Liver (tissue), 8 donors: ENCODE measurements at regions not wholly inside any gene's neighbourhood (a gene's known extent, or its start where the extent isn't known, plus 50 kb on each side); places are given as distances from the start of the nearest gene placed in this dataset.

Experiments
- DNase-seq: peaks from one replicate; pipeline ENCODE4 v3.0.0-alpha.2; 2017; ENCODE audit warnings: low spot score
- H3K27ac ChIP-seq, 2 donors: one replicate each; pipeline ENCODE4 v1.7.0; 2013; ENCODE audit warnings: inconsistent platforms in 2 of 2, low read length in 2 of 2, control low read depth in 1 of 2, low read depth in 1 of 2, mild to moderate bottlenecking in 1 of 2
- H3K27me3 ChIP-seq, 4 donors: one replicate each; pipeline versions ENCODE4 v1.6.1 to v1.7.0; 2013; ENCODE audit warnings: low read length in 3 of 4, inconsistent platforms in 1 of 4, mild to moderate bottlenecking in 1 of 4, moderate library complexity in 1 of 4; ENCODE audit not compliant: control insufficient read depth in 4 of 4, insufficient read depth in 4 of 4
- H3K36me3 ChIP-seq, 4 donors: one replicate each; pipeline versions ENCODE4 v1.6.1 to v1.7.0; 2013; ENCODE audit warnings: low read length in 3 of 4, mild to moderate bottlenecking in 3 of 4, low read depth in 1 of 4, moderate library complexity in 1 of 4; ENCODE audit not compliant: control insufficient read depth in 4 of 4, insufficient read depth in 3 of 4
- H3K4me1 ChIP-seq, 4 donors: one replicate each; pipeline versions ENCODE4 v1.6.1 to v1.7.0; 2013; ENCODE audit warnings: low read length in 3 of 4, mild to moderate bottlenecking in 3 of 4, moderate library complexity in 1 of 4; ENCODE audit not compliant: control insufficient read depth in 4 of 4, insufficient read depth in 4 of 4
- H3K4me3 ChIP-seq, 3 donors: one replicate each; pipeline versions ENCODE4 v1.6.1 to v1.7.0; 2013; ENCODE audit warnings: low read length in 3 of 3, control low read depth in 1 of 3, low read depth in 1 of 3, mild to moderate bottlenecking in 1 of 3
- H3K9ac ChIP-seq, 2 donors: one replicate each; pipeline ENCODE4 v1.7.0; 2013; ENCODE audit warnings: low read length in 2 of 2, mild to moderate bottlenecking in 2 of 2, moderate library complexity in 2 of 2, control low read depth in 1 of 2, low read depth in 1 of 2
- H3K9me3 ChIP-seq, 4 donors: one replicate each; pipeline versions ENCODE4 v1.6.1 to v1.7.0; 2013; ENCODE audit warnings: low read length in 3 of 4; ENCODE audit not compliant: control insufficient read depth in 4 of 4
- EGR1 ChIP-seq, 2 donors: IDR thresholded peaks; 2 replicates each; pipeline ENCODE4 v1.6.1; 2016 to 2018; ENCODE audit warnings: antibody characterized with exemption in 2 of 2, low read depth in 2 of 2
- HNF4G ChIP-seq: IDR thresholded peaks from 2 replicates; pipeline ENCODE4 v1.6.1; 2016; ENCODE audit warnings: antibody characterized with exemption
- JUND ChIP-seq, 2 donors: IDR thresholded peaks; 2 replicates each; pipeline ENCODE4 v1.6.1; 2016; ENCODE audit warnings: antibody characterized with exemption in 2 of 2
- NR2F2 ChIP-seq: IDR thresholded peaks from 2 replicates; pipeline ENCODE4 v1.6.1; 2016; ENCODE audit warnings: antibody characterized with exemption
- RXRA ChIP-seq, 2 donors: IDR thresholded peaks; 2 replicates each; pipeline ENCODE4 v1.6.1; 2017 to 2018; ENCODE audit warnings: antibody characterized with exemption in 2 of 2, mild to moderate bottlenecking in 1 of 2
- SP1 ChIP-seq: IDR thresholded peaks from 2 replicates; pipeline ENCODE4 v1.6.1; 2018; ENCODE audit warnings: antibody characterized with exemption, mild to moderate bottlenecking
- TAF1 ChIP-seq: conservative IDR thresholded peaks from 2 replicates; pipeline ENCODE4 v1.6.1; 2016; ENCODE audit warnings: antibody characterized with exemption, mild to moderate bottlenecking
- YY1 ChIP-seq: IDR thresholded peaks from 2 replicates; pipeline ENCODE4 v1.6.1; 2016; ENCODE audit warnings: antibody characterized with exemption, mild to moderate bottlenecking
- WGBS: extraction: QIAGEN DNeasy Blood & Tissue Kit; methylation state at CpG from one replicate; pipeline ENCODE4 v1.1.7; 2013; 5-methylcytosine and 5-hydroxymethylcytosine counted together
- TF ChIP-seq, protein P1 (sequence below): fragments of 150-350 bp; IDR thresholded peaks from 2 replicates; pipeline ENCODE4 v1.5.1; 2017; ENCODE audit warnings: improper control_type of control experiment, low read depth, low read length; ENCODE audit not compliant: missing input control
- TF ChIP-seq, protein P2 (sequence below): IDR thresholded peaks from 2 replicates; pipeline ENCODE4 v1.6.1; 2016; ENCODE audit warnings: antibody characterized with exemption
- TF ChIP-seq, protein P3 (sequence below): IDR thresholded peaks from 2 replicates; pipeline ENCODE4 v1.6.1; 2016; ENCODE audit warnings: antibody characterized with exemption, mild to moderate bottlenecking
- donor health status: healthy.
- donor health status: healthy.
- donor health status: healthy.
- donor health status: healthy.
- donor health status: healthy.

DNA sequence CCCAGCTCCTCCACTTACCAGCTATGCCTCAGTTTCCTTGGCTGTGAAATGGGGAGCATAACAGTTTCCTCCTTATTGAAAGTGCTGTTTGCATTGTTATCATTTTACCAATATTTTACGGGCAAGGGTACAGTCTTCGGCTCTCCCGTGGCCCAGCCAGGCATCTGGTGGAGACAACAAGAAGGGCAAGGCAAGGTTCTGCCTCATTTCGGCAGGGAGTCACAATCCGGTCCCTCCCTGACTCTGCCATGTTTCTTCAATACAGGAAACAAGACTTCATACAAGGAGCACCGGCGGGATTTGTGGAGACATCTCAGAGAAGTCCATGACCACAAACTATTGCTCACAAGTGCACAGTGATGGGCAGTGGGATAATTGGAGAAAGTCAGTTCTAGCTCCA lies 174.0 kb downstream of the FGF18 start (continued):
- TF ChIP-seq EGR1 (IDR thresholded peaks at IDR 0.05; ENCODE audit: low read depth in 2 of 2) (no peak), RXRA (IDR thresholded peaks at IDR 0.05) (no peak), JUND (IDR thresholded peaks at IDR 0.05) (no peak), NR2F2 (no peak)
- TF ChIP-seq, protein P1, sequence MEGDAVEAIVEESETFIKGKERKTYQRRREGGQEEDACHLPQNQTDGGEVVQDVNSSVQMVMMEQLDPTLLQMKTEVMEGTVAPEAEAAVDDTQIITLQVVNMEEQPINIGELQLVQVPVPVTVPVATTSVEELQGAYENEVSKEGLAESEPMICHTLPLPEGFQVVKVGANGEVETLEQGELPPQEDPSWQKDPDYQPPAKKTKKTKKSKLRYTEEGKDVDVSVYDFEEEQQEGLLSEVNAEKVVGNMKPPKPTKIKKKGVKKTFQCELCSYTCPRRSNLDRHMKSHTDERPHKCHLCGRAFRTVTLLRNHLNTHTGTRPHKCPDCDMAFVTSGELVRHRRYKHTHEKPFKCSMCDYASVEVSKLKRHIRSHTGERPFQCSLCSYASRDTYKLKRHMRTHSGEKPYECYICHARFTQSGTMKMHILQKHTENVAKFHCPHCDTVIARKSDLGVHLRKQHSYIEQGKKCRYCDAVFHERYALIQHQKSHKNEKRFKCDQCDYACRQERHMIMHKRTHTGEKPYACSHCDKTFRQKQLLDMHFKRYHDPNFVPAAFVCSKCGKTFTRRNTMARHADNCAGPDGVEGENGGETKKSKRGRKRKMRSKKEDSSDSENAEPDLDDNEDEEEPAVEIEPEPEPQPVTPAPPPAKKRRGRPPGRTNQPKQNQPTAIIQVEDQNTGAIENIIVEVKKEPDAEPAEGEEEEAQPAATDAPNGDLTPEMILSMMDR = no peak

DNA sequence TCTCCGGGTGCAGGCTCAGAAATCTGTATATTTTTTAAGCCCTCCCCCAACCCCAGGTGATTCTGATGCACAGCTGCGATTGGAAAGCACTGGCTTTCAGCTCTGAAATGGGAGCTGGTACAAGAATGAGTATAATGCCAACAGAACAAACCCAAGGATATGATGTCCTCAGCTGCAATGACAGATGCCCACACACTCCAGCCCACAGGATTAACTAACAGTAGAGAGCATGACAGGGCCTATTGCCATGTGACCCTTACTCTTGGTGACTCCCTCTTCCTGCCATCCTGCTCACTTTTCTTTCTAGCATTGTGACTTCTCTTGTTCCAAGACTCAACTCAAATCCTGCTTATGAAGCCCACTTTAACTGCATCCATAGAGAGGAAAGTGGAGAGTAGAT lies 174.5 kb downstream of the FGF18 start:
- Histone ChIP-seq H3K27me3 (no peaks in the 10 kb centered on the region), H3K9me3 (no peaks in the 10 kb centered on the region), H3K27ac (no peak overlapping the region), H3K4me3 (no peak overlapping the region), H3K36me3 (no peaks in the 10 kb centered on the region), H3K9ac (no peak overlapping the region), H3K4me1 (no peaks in the 10 kb centered on the region)
- TF ChIP-seq HNF4G (no peak), SP1 (no peak), YY1 (no peak), RXRA (IDR thresholded peaks at IDR 0.05) (no peak), TAF1 (no peak), NR2F2 (no peak)
- TF ChIP-seq, protein P2, sequence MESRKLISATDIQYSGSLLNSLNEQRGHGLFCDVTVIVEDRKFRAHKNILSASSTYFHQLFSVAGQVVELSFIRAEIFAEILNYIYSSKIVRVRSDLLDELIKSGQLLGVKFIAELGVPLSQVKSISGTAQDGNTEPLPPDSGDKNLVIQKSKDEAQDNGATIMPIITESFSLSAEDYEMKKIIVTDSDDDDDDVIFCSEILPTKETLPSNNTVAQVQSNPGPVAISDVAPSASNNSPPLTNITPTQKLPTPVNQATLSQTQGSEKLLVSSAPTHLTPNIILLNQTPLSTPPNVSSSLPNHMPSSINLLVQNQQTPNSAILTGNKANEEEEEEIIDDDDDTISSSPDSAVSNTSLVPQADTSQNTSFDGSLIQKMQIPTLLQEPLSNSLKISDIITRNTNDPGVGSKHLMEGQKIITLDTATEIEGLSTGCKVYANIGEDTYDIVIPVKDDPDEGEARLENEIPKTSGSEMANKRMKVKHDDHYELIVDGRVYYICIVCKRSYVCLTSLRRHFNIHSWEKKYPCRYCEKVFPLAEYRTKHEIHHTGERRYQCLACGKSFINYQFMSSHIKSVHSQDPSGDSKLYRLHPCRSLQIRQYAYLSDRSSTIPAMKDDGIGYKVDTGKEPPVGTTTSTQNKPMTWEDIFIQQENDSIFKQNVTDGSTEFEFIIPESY = no peak
- WGBS = 90% methylated on average over 2 of the region's 2 CpGs
- DNase-seq = no peak

DNA sequence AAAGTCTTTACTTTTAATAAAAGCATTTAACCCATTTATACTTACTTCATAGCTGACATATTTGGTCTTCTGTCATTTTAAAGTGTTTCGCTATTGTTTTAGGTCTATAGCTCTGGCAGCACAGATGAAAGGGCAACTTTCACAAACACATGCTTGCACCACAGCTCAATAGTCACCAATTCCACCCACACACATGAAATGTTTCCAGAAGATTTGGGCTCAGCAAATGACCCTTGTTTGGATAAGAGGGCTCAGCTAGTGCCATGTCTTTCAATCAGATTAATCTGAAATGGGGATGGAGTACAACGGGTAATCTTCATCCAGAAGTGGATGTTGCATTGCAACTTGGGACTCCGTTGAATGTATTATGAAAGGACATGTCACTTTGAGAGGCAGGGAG lies 176.0 kb downstream of the FGF18 start:
- peak in 1 of 2 donors; percentile 59 for TF ChIP-seq EGR1 (IDR thresholded peaks at IDR 0.05; ENCODE audit: low read depth in 2 of 2)
- TF ChIP-seq JUND (IDR thresholded peaks at IDR 0.05) = peak in 1 of 2 donors; percentile 26
- TF ChIP-seq, protein P3, sequence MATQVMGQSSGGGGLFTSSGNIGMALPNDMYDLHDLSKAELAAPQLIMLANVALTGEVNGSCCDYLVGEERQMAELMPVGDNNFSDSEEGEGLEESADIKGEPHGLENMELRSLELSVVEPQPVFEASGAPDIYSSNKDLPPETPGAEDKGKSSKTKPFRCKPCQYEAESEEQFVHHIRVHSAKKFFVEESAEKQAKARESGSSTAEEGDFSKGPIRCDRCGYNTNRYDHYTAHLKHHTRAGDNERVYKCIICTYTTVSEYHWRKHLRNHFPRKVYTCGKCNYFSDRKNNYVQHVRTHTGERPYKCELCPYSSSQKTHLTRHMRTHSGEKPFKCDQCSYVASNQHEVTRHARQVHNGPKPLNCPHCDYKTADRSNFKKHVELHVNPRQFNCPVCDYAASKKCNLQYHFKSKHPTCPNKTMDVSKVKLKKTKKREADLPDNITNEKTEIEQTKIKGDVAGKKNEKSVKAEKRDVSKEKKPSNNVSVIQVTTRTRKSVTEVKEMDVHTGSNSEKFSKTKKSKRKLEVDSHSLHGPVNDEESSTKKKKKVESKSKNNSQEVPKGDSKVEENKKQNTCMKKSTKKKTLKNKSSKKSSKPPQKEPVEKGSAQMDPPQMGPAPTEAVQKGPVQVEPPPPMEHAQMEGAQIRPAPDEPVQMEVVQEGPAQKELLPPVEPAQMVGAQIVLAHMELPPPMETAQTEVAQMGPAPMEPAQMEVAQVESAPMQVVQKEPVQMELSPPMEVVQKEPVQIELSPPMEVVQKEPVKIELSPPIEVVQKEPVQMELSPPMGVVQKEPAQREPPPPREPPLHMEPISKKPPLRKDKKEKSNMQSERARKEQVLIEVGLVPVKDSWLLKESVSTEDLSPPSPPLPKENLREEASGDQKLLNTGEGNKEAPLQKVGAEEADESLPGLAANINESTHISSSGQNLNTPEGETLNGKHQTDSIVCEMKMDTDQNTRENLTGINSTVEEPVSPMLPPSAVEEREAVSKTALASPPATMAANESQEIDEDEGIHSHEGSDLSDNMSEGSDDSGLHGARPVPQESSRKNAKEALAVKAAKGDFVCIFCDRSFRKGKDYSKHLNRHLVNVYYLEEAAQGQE = no peak
- Histone ChIP-seq H3K36me3 (no peaks in the 10 kb centered on the region), H3K9me3 (no peaks in the 10 kb centered on the region), H3K27ac (no peak overlapping the region), H3K27me3 (peaks cover 0 to 6% (median 0%) of the 10 kb centered on the region in 4 donors), H3K4me3 (no peak overlapping the region), H3K4me1 (no peaks in the 10 kb centered on the region), H3K9ac (no peak overlapping the region)
- DNase-seq = no peak
- 59% methylated on average over 3 of the region's 3 CpGs for WGBS
